ENCODE measurements at regions not wholly inside any gene's neighbourhood (a gene's known extent, or its start where the extent isn't known, plus 50 kb on each side); places are given as distances from the start of the nearest gene placed in this dataset.

GRCh38 chr5:117191251-117191650 lies 616.6 kb upstream of the SEMA6A start:
- TF ChIP-seq CTCF (conservative IDR thresholded peaks at IDR 0.05) (no peak), EZH2 (IDR thresholded peaks at IDR 0.05; ENCODE audit: low read depth) (no peak)
